ENCODE measurements at regions not wholly inside any gene's neighbourhood (a gene's known extent, or its start where the extent isn't known, plus 50 kb on each side); places are given as distances from the start of the nearest gene placed in this dataset.
"Not testable (repeated sequence)": the region's sequence is repeated elsewhere in the genome, so short reads cannot be mapped to it uniquely, and the experiment has no call there.

DNA sequence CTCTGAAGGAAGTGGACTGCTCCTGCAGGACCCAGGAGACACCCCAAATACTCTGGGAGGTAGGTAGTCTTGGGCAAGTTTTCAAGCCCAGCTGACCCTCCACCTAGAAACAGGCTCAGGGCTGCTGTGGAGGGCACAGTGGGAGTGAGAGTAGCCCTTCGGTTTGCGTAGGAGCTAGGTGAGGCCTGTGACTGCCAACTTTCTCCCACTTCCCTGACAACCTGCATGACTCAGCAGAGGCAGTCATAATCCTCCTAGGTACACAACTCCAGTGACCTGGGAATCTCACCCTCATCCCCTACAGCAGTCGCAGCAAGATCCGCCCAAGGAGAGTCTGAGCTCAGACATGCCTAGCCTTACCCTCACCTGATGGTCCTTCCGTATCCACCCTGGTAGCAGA is 439.1 kb downstream of the CNTNAP4 start:
- not testable (repeated sequence) for DNase-seq (ENCODE audit: low spot score)

DNA sequence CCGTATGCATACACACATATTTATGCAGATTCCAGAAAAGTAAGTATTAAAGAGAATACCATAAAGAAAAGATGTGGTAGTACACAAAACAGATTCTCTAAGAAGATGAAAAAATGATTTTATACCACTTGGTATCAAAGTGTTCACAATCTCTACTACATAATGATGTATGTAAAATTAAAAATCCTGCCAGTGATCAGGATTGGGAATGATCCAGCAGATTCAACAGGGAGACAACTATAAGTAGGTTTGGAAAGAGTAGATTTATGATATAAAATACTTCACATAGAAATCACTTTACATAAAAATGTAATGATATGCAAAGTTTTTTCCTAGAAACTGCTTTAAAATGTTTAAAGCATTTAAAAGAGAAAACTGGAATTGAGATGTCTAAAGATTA is 447.0 kb downstream of the CNTNAP4 start:
- no peak for DNase-seq (ENCODE audit: low spot score)

DNA sequence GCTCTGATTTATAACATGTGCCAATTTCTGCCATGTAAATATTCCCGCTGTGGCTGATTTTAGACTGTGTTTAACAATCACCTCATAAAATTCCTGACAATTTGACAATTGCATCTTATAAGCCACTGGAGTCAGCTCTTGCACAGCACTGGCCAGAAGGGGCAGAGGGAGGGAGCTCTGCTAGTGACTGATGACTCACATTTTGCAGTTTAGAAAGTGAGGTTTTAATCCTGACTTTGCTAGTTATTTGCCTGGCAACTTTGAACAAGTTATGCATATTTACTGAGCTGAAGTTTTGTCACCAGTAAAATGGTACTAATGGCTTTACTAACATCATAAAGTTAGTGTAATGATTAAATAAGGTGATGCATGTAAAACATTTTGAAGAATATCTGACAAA is 452.3 kb downstream of the CNTNAP4 start:
- DNase-seq (ENCODE audit: low spot score), result no peak

DNA sequence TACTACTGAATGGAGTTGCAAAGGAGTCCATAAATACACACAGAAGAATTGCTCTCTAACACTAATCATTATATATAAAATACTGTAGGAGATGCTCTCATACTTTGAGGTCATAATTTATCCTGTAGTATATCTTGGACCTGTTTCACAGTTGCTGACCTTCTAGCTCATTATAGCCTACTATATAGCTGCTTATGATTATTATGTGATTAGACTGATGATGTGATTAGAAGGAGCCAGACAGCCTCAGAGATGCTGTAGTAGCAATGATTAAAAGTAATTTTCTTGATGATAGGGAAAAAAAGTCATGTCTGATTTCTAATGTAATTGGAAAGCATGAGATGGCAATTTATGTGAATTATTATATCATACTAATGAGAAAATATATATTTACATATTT is 455.7 kb downstream of the CNTNAP4 start:
- no peak for DNase-seq (ENCODE audit: low spot score)

DNA sequence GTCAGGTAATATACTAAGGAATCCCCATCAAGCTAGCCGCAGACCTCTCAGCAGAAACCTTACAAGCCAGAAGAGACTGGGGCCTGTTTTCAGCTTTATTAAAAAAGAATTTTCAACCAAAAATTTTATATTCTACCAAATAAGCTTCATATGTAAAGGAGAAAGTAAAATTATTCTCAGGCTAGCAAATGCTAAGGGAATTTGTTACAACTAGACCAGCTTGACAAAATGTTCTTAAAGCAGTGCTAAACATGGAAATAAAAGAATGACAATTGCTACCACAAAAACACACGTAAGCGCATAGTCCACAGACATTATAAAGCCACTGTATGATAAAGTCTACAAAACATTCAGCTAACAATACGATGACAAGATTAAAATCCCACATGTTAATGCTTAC is 449.4 kb upstream of the MON1B start:
- DNase-seq (ENCODE audit: low spot score), result no peak

DNA sequence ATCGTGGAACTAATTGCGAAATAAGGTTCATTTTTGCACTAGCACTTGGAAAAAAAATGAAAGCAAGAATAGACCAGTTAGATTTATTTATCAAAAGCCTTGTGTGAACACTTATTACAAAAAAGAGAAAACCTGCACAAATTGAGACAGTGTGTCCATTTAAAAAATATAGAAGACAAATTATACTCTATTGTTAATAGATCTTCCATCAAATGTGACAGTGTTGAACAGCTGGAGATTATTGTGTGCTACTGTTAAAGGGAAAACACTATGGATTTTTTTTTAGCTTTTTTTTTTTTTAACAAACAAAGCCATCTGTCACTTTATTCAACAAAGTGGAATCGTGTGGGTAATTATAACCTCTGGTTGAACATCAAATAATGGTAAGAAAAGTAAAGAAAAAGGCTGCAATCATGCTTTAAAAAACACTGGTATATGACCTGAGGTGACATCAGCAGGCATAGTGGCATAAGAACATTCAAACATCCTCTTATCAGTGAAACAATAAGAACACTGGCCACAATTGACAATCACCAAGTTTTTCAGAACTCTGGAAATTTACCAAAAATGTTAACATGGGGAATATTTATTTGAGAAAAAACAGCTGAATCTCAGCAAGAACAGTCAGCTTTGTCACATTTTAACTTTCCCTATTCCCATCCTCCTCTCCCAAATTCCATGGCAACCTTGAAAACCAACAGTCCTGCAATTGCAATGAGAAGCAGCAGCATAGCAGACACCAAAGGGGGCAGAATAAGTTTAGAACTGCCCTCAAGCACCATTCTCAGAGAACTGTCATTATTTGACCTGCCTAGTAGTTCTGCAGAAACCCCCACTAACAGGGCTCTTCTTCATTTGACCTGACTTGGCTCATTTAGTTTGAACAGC is 442.3 kb upstream of the MON1B start:
- DNase-seq (ENCODE audit: low spot score), result no peak

DNA sequence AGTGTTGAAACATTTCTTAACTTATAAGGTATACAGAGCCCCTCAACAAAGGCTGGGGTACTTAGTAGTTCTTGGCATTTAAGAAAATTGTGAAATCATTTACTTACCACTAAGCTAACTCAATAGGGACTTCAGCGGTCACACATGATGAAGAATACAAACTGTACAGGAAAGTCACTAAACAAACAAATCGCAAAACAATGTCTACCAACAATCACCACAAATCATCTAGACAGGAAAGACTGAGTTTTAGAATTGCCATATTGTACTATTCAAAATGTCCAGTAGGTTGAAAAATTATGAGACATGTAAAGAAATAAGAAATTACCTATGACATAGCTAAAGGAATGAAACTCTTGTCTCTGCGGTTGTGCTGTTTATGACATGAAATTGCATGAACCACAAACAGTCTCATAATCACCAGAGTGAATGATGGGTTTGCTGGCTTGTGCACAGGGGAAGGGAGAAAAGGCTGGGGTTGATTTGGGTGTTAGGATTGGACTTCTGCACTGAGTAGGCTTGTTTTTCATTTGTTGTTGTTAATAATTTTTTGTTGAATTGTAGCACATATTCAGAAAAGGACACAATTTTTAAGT is 441.1 kb upstream of the MON1B start:
- no peak for DNase-seq (ENCODE audit: low spot score)

DNA sequence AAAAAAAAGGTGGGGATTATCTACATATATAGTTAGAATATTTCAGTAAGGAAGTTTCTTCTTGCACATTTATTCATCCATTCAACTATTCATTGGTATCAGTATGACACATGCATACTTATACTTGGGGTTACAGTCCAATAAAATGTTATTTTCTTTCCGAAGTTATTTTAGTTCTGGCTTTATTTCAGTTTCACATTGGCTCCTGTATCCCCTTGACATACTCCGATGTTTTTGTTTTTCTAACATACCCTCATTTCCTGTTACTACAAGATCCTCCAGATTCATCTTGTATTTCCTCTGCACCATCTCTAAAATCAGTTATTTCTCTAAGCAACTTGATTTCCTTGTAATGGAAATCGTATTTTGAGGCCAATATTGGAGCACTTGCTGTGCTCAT is 435.5 kb upstream of the MON1B start:
- DNase-seq (ENCODE audit: low spot score), result no peak

DNA sequence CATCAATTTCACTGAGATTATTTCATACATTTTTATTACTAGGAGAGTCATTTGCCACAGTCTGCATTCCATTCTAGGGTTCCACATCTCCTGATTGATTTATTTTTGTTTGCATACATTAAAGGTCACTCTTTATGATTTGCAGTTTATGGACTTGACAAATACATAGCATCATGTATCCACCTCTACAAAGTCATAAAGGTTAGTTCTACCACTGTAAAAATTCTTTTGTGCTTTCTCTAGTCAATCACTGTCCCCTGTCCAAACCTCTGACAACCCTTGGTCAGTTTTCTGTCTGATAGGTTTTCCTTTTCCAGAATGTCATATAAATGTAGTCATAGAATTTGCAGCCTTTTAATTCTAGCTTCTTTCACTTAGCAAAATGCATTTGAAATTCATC is 434.6 kb upstream of the MON1B start:
- DNase-seq (ENCODE audit: low spot score), result no peak

DNA sequence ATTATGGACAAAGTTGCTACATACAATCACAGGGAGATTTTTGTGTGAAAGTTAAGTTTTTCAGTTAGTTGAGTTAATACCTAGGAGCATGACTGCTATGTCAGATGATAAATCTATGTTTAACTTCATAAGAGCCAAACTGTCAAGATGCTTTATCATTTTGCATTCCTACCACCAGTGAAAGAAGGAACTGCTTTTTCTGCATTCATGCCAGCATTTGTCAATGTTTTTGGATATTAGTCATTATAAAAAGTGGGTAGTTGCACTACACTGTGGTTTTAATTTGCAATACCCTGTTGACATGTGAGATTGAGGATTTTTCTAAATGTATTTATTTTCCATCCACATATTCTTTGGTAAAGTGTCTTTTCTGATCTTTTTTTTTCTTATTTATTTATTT is 434.0 kb upstream of the MON1B start:
- no peak for DNase-seq (ENCODE audit: low spot score)

DNA sequence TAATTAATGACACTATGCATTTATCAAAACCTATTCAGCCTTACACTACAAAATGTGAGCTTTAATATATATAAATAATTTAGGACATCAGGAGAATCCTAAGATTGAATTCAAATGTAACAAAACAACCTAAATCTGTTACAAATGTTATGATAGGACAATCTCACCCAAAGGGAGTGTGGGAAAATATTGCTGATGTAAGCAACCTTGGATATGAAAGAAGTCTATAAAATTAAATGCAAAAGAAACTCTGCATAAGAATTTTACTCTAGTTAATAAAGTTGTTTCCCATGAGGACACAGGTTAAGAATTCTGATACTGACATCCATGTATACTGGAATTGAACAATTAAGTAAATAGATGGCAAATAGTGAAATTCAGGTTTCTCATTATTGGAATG is 424.5 kb upstream of the MON1B start:
- no peak for DNase-seq (ENCODE audit: low spot score)

DNA sequence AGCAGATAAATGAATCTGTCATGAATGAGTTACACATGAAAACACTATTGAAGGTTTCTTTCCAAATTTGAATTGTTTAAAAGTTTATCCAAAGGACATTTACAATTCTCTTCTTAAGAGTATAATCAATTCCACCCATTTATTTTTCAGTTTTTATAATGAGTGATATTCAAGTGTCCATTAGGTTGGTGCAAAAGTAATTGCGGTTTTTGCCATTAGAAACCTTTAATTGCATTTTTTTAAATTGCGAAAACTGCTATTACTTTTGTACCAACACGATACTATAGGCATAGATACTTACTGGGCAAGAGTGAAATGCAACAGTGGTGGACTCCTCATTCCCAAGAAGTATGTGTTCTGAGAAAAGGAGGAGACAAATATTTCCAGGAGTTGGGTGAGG is 422.7 kb upstream of the MON1B start:
- no peak for DNase-seq (ENCODE audit: low spot score)

DNA sequence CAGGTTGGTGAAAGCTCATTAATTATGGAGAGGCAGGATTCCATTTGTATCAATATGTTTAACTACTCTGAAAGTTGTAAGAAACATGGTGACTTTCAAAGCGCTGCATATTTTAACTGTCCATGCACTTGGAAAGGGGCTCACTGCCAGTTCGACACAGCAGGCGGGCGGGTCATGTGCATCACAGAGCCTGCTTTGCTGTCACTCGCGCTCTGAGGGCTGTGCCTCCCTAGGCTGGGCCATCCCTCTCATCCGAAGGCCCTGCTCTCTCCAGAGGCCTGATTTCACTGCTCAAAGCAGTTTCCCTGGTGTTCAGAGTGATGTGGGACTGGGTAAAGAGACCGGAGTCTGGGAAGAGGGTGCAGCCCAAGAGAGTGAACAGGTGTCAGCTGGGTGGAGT is 422.0 kb upstream of the MON1B start:
- no peak for DNase-seq (ENCODE audit: low spot score)

DNA sequence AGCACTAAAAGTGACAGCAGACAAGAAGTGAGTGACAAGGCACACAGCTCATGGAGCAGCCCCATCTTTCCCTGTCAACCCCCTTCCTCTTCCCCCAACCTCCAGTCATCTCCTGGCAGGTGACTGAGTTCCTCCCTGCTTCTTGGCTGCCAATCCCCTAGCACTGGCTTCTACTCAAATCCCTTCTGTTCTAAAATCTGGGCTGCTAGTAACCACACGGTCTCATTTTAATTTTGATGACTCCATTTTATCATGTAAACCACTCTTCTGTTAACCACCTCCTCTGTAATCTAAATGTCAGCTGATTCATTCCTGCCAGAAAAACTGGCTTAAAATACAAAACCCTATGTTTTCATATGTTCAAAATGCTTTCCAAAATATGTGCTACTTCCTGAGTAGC is 419.8 kb upstream of the MON1B start:
- no peak for DNase-seq (ENCODE audit: low spot score)

DNA sequence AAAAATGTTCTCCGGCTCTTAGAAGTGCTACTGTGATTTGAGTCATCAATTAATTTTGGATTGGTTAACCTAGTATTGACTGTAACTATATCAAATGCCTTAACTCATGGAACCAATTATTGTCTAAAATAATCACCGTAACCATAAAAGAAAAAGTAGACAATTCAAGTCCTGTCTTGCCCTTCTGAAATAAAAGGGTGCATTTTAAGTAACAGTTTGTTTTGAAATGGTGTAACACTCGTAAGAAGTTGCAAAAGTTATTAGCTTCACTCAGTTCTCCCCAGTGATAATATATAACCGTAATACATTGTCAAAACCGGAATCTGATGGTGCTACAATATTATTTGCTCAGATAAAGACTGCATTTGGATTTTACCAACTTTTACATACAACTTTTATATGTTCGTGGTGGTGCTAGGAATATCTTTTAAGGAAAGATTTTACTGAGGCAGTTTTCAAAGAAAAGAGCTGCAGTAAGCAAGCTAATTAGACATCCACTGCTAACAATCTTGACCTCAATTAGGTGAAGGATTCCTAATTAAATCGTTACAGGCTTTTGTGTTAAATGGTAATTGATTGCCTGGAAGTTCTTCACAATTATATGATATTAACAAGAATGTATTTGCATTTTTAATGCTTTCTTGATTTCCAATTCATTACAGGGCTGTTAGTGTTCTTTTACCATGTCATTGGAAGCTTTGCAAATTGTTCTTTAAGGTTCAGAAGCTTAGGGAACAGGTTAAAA is 413.1 kb upstream of the MON1B start:
- DNase-seq (ENCODE audit: low spot score), result no peak

DNA sequence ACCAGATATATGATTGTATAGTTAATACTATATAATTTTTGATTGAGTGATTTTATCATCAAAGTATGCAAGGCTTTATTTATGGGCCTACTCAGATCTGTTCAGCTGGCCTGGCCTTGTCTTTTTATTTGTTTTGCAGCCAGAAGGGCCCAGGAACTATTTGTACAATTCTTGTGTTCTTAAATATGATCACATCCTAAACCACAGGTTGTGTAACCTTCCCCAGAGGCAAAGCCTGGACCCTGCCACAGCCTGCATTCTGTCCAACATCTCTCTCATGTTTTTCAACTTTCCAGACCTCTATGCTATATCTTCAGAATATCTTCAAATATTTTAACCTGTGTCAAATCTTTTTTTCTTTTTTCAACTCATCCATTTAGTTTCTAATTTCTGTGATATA is 410.4 kb upstream of the MON1B start:
- no peak for DNase-seq (ENCODE audit: low spot score)

DNA sequence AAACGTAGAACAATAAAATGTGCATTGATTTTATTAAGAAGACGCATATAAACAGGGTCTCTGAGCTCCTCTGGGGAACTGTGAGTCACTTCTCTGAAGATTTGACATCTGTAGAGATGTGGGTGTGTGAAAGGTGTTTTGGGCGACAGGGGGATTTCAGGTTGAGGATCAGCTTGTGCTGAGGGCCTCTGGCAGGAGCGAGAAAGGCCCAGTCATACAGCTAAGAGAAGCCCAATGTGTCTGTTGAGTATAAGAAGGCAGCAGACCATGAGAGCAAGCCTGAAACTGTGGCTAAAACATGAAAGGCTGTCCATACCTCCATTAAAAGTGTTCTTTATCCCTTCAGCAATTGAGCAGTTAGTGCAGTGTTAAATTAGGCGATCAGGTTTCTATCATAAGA is 406.5 kb upstream of the MON1B start:
- DNase-seq (ENCODE audit: low spot score), result no peak

DNA sequence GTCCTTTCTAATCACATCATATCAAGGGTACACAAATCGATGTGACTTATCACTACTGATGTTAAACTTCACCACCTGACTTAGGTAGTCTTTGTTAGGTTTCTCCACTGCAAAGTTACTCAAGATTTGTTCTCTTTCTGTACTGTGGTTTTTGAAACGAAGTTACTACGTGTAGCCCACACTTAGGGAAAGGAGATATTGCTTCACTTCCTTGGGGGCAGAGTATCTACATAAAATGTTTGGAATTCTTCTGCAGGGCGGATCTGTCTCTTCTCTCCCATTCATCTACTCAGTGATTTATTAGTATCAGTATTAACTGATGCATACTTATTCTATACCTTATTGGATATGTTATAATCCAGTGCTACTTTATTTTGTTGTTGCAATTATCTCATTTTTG is 403.6 kb upstream of the MON1B start:
- DNase-seq (ENCODE audit: low spot score), result no peak

DNA sequence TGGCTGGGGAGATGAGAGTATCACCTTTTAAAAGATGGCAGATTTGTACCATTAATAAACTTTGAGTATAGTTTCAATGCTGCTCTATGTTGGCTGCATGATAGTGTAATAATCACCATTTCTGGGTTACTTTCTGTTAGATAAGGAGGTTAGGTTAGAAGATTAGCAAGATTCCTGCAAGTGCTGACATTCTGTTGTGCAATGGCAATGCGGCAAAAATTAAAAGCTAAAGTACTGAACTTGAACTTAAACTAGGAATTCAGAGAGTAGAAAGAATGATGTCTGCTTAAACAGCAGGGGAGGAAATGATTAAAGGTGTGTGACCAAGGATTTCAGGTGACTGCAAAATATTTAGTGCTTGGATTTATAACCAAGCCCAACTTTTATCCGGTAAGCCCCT is 399.8 kb upstream of the MON1B start:
- no peak for DNase-seq (ENCODE audit: low spot score)

DNA sequence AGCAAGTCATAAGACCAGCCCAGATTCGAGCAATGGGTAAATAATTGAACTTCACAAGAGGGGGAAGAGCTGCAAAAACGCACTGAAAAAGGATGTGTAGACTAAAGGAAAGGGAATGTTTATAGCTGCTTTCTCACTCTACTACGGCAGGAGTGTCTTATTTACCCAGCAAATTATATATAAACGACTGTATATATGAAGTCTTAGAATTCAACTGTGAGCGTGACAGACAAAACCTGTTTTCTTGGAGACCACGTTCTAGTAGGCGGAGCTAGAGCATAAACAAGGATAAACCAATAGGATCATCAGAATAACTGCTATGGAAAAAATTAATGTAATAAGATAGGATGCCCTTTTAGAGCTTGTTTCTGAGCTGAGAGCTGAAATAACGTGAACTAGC is 394.6 kb upstream of the MON1B start:
- DNase-seq (ENCODE audit: low spot score), result no peak

DNA sequence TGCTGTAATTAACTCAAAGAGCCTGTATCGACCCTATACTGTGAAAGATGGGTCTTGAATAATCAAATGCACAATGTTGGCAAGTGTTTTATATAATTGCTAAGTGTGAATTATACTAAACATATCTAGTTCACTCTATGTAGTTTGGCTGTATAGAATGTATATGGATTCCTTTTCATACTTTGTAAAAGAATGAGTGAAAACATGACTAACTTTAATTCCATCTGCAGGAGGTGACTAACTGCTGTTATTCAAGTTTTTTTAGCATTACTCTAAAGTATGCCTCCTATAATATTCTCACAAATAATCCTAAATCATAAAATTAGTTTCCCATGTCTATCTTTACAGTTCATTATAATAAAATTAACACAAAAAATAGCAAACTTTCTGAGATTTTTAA is 394.0 kb upstream of the MON1B start:
- no peak for DNase-seq (ENCODE audit: low spot score)

DNA sequence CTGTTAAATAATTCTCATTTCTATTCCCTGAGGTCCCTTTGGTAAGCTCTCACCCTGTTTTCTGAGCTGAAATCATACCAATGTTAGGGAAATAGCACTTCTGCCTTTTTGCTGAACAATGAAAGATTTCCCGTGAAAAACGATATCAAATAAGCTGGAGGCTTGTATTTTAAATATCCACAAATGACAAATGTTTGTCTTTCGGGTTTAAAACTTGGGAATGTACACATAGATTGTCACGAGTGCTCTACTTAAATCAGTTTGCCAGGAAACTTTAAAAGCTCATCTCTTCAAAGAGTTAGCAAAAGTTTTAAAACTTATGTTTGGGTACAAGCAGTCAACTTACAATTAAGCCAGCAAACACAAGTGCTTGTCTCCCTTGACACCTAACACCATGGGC is 393.5 kb upstream of the MON1B start:
- no peak for DNase-seq (ENCODE audit: low spot score)

DNA sequence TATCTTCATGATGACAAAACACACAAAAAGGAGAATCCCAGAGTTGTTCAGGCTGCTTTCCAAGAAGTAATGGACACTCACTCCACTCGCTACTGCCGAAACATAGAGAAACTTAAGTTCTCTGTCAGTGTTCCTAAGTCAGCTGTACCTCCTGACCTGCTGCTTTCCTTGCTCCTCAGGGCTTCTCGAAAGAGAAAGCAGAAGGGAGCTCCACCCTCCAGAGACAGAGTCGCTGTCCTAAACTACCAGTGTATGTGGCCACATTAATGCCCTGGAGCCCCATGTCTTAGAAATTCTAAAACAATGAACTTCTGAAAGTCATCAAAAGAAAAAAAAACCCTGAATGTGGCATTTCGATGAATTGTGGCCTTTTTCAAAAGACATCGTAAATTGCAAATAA is 390.8 kb upstream of the MON1B start:
- no peak for DNase-seq (ENCODE audit: low spot score)

All from SW480 (cell line).